Urinary bladder (tissue), 3 donors: ENCODE measurements at regions not wholly inside any gene's neighbourhood (a gene's known extent, or its start where the extent isn't known, plus 50 kb on each side); places are given as distances from the start of the nearest gene placed in this dataset.

ENCODE experiments used
- DNase-seq: peaks from one replicate; pipeline ENCODE4 v3.0.0-alpha.2; 2015; ENCODE audit errors: extremely low spot score
- H3K27ac ChIP-seq: one replicate; pipeline ENCODE4 v1.5.1; 2013; ENCODE audit warnings: low read depth, mild to moderate bottlenecking, moderate library complexity
- H3K36me3 ChIP-seq: one replicate; pipeline ENCODE4 v1.6.1; 2013; ENCODE audit warnings: mild to moderate bottlenecking, moderate library complexity; ENCODE audit not compliant: insufficient read depth
- H3K4me1 ChIP-seq: one replicate; pipeline ENCODE4 v1.6.1; 2013; ENCODE audit warnings: mild to moderate bottlenecking, moderate library complexity; ENCODE audit not compliant: insufficient read depth
- H3K4me3 ChIP-seq: one replicate; pipeline ENCODE4 v1.5.1; 2013; ENCODE audit warnings: low read depth, low read length
- WGBS: extraction: QIAGEN DNeasy Blood & Tissue Kit; methylation state at CpG from one replicate; pipeline ENCODE4 v1.1.7; 2013; 5-methylcytosine and 5-hydroxymethylcytosine counted together
- donor health status: healthy with polysubstance abuse.
- donor health status: healthy.

- Histone ChIP-seq H3K4me1 (no peaks in the 10 kb centered on the region), H3K36me3 (no peaks in the 10 kb centered on the region)
- WGBS, result 70% methylated on average over 10 of the region's 10 CpGs
Measured at GRCh38 chr5:2517451-2517850, 234.0 kb downstream of the IRX2 start.

GRCh38 chr5:2515180-2515764 is 236.2 kb downstream of the IRX2 start:
- no peak for DNase-seq
- Histone ChIP-seq H3K36me3 (no peaks in the 10 kb centered on the region), H3K27ac (no peak overlapping the region), H3K4me1 (no peaks in the 10 kb centered on the region), H3K4me3 (no peak overlapping the region)
- 79% methylated on average over 32 of the region's 32 CpGs for WGBS

More at GRCh38 chr5:2517451-2517850, 234.0 kb downstream of the IRX2 start:
- DNase-seq, result no peak
- Histone ChIP-seq H3K4me3 (no peak overlapping the region), H3K27ac (no peak overlapping the region)

GRCh38 chr5:2514484-2514883 is 237.0 kb downstream of the IRX2 start:
- no peak for DNase-seq
- H3K36me3 ChIP-seq, result no peaks in the 10 kb centered on the region
- WGBS, result 51% methylated on average over 6 of the region's 6 CpGs

GRCh38 chr5:2511706-2512105 is 239.8 kb downstream of the IRX2 start:
- 73% methylated on average over 5 of the region's 5 CpGs for WGBS
- H3K4me1 ChIP-seq, result no peaks in the 10 kb centered on the region
- H3K27ac ChIP-seq, result no peak overlapping the region
- H3K36me3 ChIP-seq, result no peaks in the 10 kb centered on the region
- no peak for DNase-seq
- no peak overlapping the region for H3K4me3 ChIP-seq

More at GRCh38 chr5:2514484-2514883, 237.0 kb downstream of the IRX2 start:
- Histone ChIP-seq H3K4me3 (no peak overlapping the region), H3K27ac (no peak overlapping the region), H3K4me1 (no peaks in the 10 kb centered on the region)

GRCh38 chr5:2511126-2511525 is 240.4 kb downstream of the IRX2 start:
- H3K4me1 ChIP-seq, result no peaks in the 10 kb centered on the region
- no peak overlapping the region for H3K4me3 ChIP-seq
- 71% methylated on average over 8 of the region's 8 CpGs for WGBS
- DNase-seq, result no peak
- no peak overlapping the region for H3K27ac ChIP-seq
- H3K36me3 ChIP-seq, result no peaks in the 10 kb centered on the region

- WGBS, result 68% methylated on average over 6 of the region's 6 CpGs
- Histone ChIP-seq H3K27ac (no peak overlapping the region), H3K36me3 (no peaks in the 10 kb centered on the region), H3K4me1 (no peaks in the 10 kb centered on the region), H3K4me3 (no peak overlapping the region)
- DNase-seq, result no peak
Measured at GRCh38 chr5:2509527-2509926, 241.9 kb downstream of the IRX2 start.

- DNase-seq, result no peak
- Histone ChIP-seq H3K4me1 (no peaks in the 10 kb centered on the region), H3K27ac (no peak overlapping the region), H3K36me3 (no peaks in the 10 kb centered on the region), H3K4me3 (no peak overlapping the region)
- 80% methylated on average over 12 of the region's 12 CpGs for WGBS
Measured at GRCh38 chr5:2508514-2508913, 243.0 kb downstream of the IRX2 start.

- DNase-seq, result no peak
- no peaks in the 10 kb centered on the region for H3K4me1 ChIP-seq
- 68% methylated on average over 5 of the region's 5 CpGs for WGBS
- H3K36me3 ChIP-seq, result no peaks in the 10 kb centered on the region
- no peak overlapping the region for H3K27ac ChIP-seq
- no peak overlapping the region for H3K4me3 ChIP-seq
Measured at GRCh38 chr5:2507611-2508010, 243.9 kb downstream of the IRX2 start.

GRCh38 chr5:2506603-2507002 is 244.9 kb downstream of the IRX2 start:
- Histone ChIP-seq H3K27ac (no peak overlapping the region), H3K4me3 (no peak overlapping the region), H3K36me3 (no peaks in the 10 kb centered on the region), H3K4me1 (no peaks in the 10 kb centered on the region)
- 78% methylated on average over 7 of the region's 7 CpGs for WGBS
- no peak for DNase-seq

- WGBS, result 63% methylated on average over 10 of the region's 10 CpGs
- no peak for DNase-seq
- Histone ChIP-seq H3K27ac (no peak overlapping the region), H3K4me1 (no peaks in the 10 kb centered on the region), H3K36me3 (no peaks in the 10 kb centered on the region), H3K4me3 (no peak overlapping the region)
Measured at GRCh38 chr5:2505217-2505616, 246.3 kb downstream of the IRX2 start.

- 83% methylated on average over 6 of the region's 6 CpGs for WGBS
Measured at GRCh38 chr5:2502970-2503594, 248.4 kb downstream of the IRX2 start.

GRCh38 chr5:2499917-2500316 is 251.6 kb downstream of the IRX2 start:
- H3K27ac ChIP-seq, result no peak overlapping the region
- H3K4me3 ChIP-seq, result no peak overlapping the region
- H3K4me1 ChIP-seq, result no peaks in the 10 kb centered on the region
- no peaks in the 10 kb centered on the region for H3K36me3 ChIP-seq
- DNase-seq, result no peak

More at GRCh38 chr5:2502970-2503594, 248.4 kb downstream of the IRX2 start:
- Histone ChIP-seq H3K4me1 (no peaks in the 10 kb centered on the region), H3K27ac (no peak overlapping the region), H3K4me3 (no peak overlapping the region), H3K36me3 (no peaks in the 10 kb centered on the region)
- no peak for DNase-seq

GRCh38 chr5:2496891-2497290 is 254.6 kb downstream of the IRX2 start:
- no peak for DNase-seq
- H3K27ac ChIP-seq, result no peak overlapping the region
- H3K4me3 ChIP-seq, result no peak overlapping the region
- no peaks in the 10 kb centered on the region for H3K4me1 ChIP-seq
- no peaks in the 10 kb centered on the region for H3K36me3 ChIP-seq
- 45% methylated on average over 9 of the region's 9 CpGs for WGBS

- DNase-seq, result no peak
- Histone ChIP-seq H3K4me1 (no peaks in the 10 kb centered on the region), H3K4me3 (no peak overlapping the region), H3K36me3 (no peaks in the 10 kb centered on the region), H3K27ac (no peak overlapping the region)
- 88% methylated on average over 9 of the region's 9 CpGs for WGBS
Measured at GRCh38 chr5:2496126-2496525, 255.4 kb downstream of the IRX2 start.
